Tongue (tissue), 1 donor: ENCODE measurements at regions not wholly inside any gene's neighbourhood (a gene's known extent, or its start where the extent isn't known, plus 50 kb on each side); places are given as distances from the start of the nearest gene placed in this dataset.

ENCODE experiments used
- DNase-seq: peaks from one replicate; pipeline ENCODE4 v3.0.0-alpha.2; 2015

DNA sequence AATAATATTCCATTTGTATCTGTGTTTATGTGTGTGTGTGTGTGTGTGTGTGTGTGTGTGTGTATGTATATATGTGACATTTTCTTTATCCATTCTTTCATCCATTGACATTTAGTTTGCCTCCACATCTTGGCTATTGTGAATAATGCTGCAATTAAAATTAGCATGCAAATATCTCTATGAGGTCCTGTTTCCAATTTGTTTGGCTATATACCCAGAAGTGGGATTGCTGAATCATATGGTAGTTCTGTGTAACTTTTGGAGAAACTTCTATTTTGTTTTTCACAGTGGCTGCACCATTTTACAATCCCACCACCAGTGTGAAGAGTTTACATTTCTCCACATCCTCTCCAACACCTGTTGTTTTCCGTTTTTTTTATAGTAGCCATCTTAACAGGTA is 53.1 kb downstream of the CH25H start:
- no peak for DNase-seq

DNA sequence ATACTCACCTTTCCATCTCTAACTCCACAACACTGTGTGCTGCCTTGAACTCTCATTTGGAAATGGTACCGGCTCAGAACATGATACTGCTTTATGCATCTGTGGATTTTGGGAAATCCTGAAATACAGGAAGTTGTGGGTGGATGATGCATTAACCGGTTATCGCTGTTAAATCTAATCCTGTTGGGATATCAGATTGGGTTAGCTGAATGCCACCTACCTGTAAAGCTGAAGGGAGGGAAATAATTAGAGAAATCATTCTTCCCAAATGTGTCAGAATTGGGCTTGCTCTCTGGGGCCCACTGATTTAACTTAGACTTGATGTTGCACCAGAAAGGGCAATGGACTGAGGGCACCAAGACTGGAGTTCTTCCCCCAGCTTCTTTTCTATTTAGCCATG is 54.0 kb downstream of the CH25H start:
- no peak for DNase-seq

DNA sequence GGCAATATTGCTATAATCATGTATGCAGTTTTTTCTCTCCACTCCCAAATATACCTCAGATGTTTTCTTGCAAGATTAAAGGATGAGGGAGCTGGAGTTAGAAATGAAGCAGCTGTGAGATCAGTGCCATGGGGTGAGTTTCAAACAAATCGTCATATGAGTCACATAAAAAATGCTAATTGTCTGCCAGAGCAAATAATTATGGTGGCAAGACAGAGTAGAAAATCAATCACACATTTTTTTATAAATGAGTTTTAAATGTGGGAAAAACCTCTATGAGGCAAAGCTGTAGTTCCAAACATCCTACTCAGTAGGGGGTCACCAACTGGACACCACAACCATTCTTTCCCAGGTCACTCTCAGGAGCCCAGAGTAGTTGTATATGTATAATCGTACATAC is 55.3 kb downstream of the CH25H start:
- no peak for DNase-seq

DNA sequence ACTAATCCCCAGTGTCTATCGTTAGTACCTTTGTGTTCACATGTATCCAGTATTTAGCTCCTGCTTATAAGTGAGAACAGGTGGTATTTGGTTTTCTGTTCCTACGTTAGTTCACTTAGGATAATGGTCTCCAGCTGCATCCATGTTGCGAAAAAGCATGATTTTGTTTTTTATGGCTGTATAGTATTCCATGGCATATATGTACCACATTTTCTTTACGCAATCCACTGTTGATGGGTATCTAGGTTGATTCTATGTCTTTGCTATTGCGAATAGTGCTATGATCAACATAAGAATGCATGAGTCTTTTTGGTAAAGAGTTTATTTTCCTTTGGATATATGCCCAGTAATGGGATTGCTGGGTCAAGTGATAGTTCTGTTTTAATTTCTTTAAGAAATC is 59.1 kb downstream of the CH25H start:
- DNase-seq: no peak

DNA sequence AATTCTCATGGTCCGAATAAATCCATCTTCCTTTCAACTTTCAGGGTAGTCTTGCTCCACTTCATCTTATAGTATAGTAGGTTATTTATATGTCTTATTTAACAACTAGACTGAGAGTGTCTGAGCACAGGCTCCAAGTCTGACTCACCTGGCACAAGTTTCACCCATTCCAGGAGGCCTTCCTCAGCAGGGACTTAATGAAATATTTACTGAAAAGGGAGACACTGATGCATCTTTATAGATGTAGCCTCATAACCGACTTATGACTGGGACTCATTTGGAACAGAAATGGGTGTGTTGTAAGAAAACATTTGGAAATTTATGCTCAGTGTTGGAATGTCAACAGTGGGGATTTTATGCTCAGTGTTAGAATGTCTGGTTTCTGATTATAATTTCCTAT is 59.9 kb downstream of the CH25H start:
- no peak for DNase-seq

- DNase-seq: no peak
Observed at GRCh38 chr10:89144836-89145235, 62.3 kb downstream of the CH25H start.

GRCh38 chr10:89142590-89142989 is 64.5 kb downstream of the CH25H start:
- DNase-seq: no peak

DNA sequence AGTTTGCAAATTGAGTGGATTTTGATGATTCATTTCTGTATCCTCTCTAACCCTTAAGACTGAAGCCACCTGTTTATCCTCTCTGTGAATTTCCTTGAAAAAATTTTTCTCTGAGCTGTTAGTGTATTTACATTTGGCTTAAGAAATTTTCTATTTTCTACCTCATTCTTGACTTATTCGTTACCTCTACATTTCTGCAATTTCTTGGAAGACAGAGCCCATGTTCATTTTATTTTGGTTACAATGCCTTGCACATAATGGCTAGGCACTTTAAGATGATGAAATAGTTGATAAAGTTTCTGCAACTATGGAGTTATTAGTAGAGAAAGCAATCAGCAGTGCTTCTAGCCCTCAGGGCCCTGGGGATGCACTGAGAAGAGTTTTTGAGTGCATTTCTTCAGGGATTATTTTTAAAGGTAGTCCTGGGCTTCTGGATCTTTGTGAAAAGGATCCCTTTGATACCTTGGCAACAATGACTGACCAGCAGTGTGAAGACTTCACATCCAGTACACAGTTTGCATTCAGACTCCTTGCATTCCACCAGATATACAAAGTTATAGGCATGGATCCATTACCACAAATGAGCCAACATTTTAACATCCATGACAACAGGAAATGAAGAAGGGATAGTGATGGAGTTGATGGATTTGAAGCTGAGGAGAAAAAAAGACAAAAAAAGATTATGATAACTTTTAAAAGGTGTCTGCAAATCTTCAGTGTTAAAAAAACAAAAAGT is 68.2 kb downstream of the CH25H start:
- no peak for DNase-seq

DNA sequence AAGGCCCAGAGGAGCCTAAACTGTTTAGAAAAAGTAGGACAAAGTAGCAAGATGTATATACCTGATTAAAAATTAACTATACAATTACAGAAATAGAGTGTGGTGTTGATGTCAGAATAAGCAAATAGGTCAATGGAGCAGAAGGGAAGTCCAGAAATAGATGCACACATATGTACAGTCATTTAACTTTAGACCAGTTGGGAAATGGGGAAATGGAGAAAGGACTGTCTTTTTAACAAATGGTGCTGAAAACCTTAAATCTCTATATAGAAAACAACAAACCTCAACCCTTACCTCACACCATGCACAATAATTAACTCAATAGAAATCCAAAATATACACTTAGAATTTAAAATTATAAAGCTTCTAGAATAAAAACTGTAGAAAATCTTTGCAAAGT is 72.2 kb downstream of the CH25H start:
- DNase-seq: no peak

DNA sequence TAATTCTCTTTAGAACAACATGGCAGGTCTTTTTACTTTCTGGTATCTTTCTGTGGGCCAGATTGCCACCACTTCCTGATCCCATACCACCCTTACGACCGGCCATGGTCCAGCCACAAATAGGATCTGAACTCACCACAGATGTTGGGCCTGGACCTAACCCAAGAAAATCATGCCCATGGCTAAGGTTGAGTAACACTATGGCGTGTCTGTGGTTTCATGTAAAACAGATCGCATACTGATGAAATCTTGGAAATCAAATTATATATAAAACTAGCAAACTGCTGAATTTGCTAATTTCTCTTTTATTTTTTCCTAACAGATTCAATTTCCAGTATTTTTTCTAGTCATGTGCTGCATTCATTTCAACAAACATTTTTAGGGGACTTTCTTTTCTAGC is 77.2 kb downstream of the CH25H start:
- no peak for DNase-seq

DNA sequence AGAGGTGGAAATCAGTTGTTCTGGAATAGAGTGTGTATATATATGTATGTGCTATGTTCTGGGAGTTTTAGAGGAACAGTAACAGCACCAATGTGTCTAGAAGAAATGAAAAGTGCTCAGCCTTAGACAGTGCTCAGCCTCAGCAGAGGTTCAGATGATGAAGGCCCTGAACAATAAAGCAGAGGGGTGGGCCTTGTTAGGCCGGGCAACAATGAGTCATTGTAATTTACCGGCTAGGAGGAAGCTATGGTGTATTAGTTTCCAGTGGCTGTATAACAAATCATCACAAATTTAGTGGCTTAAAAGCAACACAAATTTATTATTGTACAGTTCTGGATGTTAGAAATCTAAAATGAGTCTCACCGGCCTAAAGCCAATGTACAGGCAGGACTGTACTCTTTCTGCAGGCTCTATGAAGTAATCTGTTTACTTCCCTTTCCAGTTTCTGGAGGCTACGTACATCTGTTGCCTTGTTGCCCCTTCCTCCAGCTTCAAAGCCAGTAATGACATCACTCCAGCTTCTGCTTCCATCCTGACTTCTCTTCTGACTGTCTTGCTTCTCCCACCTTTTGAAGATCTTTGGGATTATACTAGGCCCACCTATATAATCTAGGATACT is 84.6 kb downstream of the CH25H start:
- no peak for DNase-seq

DNA sequence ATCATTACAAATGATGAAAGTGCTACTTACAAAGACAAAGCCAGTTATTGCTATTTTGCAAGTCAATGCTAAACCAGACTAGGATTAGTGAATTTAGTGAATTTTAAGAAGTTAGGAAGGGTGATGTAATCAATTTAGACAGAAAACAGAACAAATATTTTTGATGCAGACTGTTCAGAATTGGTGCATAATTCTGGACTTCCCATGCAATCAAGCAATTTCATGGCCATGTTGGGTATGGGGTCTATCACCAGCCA is 85.4 kb downstream of the CH25H start:
- DNase-seq: no peak

DNA sequence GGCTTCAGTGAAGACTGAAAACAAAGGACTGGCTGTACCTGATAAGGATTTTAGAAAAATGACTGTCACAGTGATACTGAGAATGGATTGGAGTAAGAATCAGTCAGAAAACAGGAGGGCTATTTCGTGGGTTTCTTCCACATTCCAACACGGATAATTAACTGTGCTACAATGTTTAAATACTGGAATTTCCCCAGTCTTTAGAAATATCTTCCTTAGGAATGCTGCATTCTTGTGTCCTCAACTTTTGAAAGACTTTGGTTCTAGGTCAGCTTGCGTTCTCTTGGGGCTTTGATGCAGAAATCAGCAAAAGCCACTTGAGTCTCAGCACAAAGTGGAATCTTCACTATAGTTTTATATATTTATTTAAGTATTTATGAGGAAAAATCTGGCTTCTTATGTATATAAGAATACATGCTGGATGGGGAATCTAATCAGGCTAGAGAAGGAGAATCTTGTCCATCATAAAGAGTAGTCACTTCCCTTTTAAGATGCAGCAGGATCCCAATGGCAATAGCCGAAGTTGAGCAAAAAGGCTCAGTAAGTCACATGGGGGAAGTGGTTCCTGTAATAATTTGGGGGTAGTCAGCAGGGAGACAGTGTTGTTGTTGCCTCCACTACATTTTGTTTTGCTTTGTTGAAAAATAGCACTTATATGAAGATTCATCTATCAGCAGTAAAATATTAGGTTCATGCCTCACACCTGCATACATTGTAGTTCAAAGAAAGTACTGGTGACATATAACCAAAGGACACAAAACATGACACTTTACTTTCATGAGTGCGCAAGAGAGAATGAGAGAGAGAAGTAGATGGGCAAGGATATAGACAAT is 86.0 kb downstream of the CH25H start:
- no peak for DNase-seq

GRCh38 chr10:89119651-89120050 is 87.5 kb downstream of the CH25H start:
- no peak for DNase-seq

GRCh38 chr10:89118091-89118490 is 89.0 kb downstream of the CH25H start:
- DNase-seq: no peak

DNA sequence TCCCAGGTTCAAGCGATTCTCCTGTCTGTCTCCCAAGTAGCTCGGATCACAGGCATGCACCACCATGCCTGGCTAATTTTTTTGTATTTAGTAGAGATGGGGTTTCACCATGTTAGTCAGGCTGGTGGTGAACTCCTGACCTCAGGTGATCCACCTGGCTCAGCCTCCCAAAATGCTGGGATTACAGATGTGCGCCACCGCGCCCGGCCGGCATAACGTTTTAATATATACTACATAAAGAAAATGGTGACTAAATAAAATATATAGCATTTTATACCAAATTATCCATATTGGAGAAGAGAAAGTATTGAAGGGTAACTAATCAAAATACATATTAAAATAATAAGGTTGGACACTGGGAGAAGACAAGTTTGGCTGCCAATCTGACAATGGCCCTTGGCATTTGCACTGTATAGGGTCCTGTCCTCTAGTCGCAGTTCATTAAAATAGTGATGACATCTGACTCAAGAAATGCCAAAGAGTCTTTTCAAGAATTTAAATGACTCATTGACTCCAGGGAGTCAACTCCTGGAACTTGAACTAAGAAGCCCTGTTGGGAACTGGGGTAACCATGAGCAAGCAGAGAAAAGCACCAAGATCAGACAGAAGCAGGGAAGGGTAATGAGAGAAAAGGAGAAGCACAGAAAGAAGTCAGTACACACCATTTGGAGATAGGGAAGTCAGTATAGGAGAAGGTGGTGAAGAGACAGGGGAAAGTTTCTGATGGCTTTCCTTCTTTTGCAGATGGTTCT is 91.1 kb downstream of the CH25H start:
- no peak for DNase-seq

GRCh38 chr10:89114846-89115625 is 92.1 kb downstream of the CH25H start:
- no peak for DNase-seq

GRCh38 chr10:89102735-89103134 is 104.4 kb downstream of the CH25H start:
- DNase-seq: no peak

DNA sequence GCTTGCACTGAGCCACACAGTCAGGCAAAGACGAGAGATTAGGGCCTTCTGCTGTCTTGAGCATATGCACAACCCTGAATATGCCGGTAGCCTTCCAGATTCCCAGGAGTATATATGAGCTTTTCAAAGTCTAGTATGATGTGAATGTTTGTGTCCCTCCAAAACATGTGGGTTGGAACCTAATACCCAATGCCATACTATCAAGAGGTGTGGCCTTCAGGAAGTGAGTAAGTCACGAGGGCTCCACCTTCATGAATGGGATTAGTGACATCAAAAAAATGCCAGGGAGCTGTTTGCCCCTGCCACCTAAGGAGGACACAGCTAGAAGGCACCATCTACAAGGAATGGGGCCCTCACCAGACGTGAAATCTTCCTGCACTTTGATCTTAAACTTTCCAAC is 105.2 kb downstream of the CH25H start:
- DNase-seq: no peak

DNA sequence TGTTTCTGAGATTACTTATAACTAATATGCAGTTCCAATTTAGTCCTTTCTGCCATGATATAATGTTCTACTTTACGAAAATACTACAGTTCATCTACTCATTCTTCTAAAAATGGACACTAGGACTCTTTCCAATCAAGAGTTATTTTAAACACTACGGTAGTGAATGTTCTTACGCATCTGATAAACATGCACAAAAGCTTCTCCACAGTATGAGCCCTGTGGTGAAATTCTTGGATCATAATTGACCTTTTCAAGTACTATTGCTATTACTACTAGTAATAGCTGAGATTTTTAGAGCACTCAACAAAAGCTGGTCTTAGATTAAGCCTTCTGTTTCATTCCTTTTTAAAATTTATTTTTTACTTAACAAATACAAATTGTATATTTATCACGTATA is 106.4 kb downstream of the CH25H start:
- no peak for DNase-seq

DNA sequence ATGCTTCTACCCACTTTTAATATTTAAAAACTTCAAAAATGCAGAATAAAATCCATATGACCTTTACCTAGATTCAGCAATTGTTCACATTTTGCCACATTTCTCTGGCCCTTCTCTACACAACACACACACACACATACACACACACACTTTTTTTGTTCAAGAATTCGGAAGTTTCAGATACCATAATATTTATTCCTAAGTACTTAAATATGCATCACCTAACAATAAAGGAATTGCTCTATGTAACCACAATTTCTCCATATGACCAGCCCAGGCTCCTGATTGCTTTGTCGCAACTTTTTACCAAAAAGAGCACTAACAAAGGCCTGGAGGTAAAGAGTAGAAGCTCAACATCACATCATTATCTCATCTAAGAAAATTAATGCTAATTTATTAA is 106.6 kb downstream of the FAS start:
- no peak for DNase-seq

DNA sequence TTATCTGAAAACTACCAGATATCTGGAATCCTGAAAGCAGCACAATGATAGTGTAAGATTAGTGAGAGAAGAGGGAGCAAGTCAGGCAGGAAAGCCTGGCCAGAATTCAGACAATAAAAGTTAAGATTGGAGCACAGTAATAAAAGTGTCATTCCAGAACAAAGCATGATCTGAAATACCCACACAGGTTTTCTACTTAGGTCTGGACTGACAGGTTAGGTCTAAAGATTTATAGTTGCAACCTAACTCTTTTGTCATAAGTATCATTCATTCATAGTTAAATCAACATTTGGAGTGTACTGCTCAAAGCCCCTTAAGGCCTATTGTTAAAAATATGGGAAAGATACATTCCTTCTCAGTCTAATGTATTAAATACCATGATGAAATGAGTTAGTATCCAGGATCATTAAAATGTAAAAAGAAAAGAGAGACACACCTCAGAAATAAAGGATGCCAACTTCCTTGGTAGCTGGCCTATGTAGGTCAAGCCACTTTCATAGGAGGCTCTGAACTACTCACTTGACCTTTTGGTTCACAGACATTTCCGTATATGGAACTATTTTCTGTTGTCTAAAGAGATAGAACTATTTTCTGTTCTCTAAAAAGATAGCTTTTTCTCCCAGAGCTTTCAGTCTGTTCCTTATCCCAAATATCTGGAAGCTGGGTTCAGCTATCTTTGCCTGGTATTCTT is 105.2 kb downstream of the FAS start:
- DNase-seq: no peak
